Loucy (cell line): ENCODE measurements at regions not wholly inside any gene's neighbourhood (a gene's known extent, or its start where the extent isn't known, plus 50 kb on each side); places are given as distances from the start of the nearest gene placed in this dataset.

Experiments
- H2AFZ ChIP-seq: fragments of 200-600 bp; sonication (generic); 2 replicates; pipeline ENCODE4 v1.6.0; 2016; ENCODE audit warnings: antibody characterized with exemption, mild to moderate bottlenecking, low read length, moderate library complexity
- H3F3A ChIP-seq: fragments of 200-600 bp; 2 replicates; pipeline ENCODE4 v1.6.0; 2016; ENCODE audit warnings: antibody characterized with exemption, low read depth, mild to moderate bottlenecking
- H3K27me3 ChIP-seq: fragments of 200-600 bp; sonication (generic); 2 replicates; pipeline ENCODE4 v1.6.1; 2014; ENCODE audit warnings: low read length, mild to moderate bottlenecking; ENCODE audit not compliant: insufficient read depth, poor library complexity, severe bottlenecking
- H3K36me3 ChIP-seq: fragments of 200-600 bp; sonication (generic); 2 replicates; pipeline ENCODE4 v1.6.1; 2016; ENCODE audit warnings: low read length; ENCODE audit not compliant: insufficient read depth
- H3K4me1 ChIP-seq: fragments of 200-600 bp; sonication (generic); 2 replicates; pipeline ENCODE4 v1.5.1; 2014; ENCODE audit warnings: low read length, mild to moderate bottlenecking; ENCODE audit not compliant: insufficient read depth, poor library complexity, severe bottlenecking
- H3K4me2 ChIP-seq: fragments of 200-600 bp; sonication (generic); 2 replicates; pipeline ENCODE4 v1.6.0; 2014; ENCODE audit warnings: antibody characterized with exemption, low read length, low read depth, mild to moderate bottlenecking; ENCODE audit not compliant: poor library complexity, severe bottlenecking
- H3K4me3 ChIP-seq: fragments of 200-600 bp; sonication (generic); 2 replicates; pipeline ENCODE4 v1.5.1; 2014; ENCODE audit warnings: low read length, mild to moderate bottlenecking, mixed read lengths; ENCODE audit not compliant: poor library complexity, severe bottlenecking
- H3K79me2 ChIP-seq: fragments of 200-600 bp; sonication (generic); 2 replicates; pipeline ENCODE4 v1.6.1; 2014; ENCODE audit warnings: low read length; ENCODE audit not compliant: insufficient read depth
- H3K9ac ChIP-seq: fragments of 200-600 bp; sonication (generic); 2 replicates; pipeline ENCODE4 v1.6.0; 2014; ENCODE audit warnings: mild to moderate bottlenecking, low read depth, low read length, moderate library complexity; ENCODE audit not compliant: poor library complexity, severe bottlenecking
- H3K9me2 ChIP-seq: fragments of 200-600 bp; sonication (generic); replicated peaks from 2 replicates; pipeline ENCODE4 v1.6.1; 2016; ENCODE audit warnings: low read depth, low read length, mixed read lengths
- H3K9me3 ChIP-seq: fragments of 200-600 bp; sonication (generic); 2 replicates; pipeline ENCODE4 v1.6.1; 2014; ENCODE audit warnings: mild to moderate bottlenecking, antibody characterized with exemption, low read length, low read depth; ENCODE audit not compliant: insufficient read depth
- H4K20me1 ChIP-seq: fragments of 200-600 bp; sonication (generic); 2 replicates; pipeline ENCODE4 v1.6.0; 2014; ENCODE audit warnings: antibody characterized with exemption, low read length, mild to moderate bottlenecking; ENCODE audit not compliant: insufficient read depth, poor library complexity, severe bottlenecking
- EZH2phosphoT487 ChIP-seq: fragments of 200-600 bp; IDR thresholded peaks from 2 replicates; pipeline ENCODE4 v1.6.1; 2018; ENCODE audit warnings: antibody characterized with exemption, mild to moderate bottlenecking, moderate library complexity, borderline replicate concordance
- TF ChIP-seq, protein P1 (sequence below): fragments of 200-600 bp; sonication (generic); conservative IDR thresholded peaks from 2 replicates; pipeline ENCODE4 v1.5.1; 2014; ENCODE audit warnings: mild to moderate bottlenecking, antibody characterized with exemption, low read length

DNA sequence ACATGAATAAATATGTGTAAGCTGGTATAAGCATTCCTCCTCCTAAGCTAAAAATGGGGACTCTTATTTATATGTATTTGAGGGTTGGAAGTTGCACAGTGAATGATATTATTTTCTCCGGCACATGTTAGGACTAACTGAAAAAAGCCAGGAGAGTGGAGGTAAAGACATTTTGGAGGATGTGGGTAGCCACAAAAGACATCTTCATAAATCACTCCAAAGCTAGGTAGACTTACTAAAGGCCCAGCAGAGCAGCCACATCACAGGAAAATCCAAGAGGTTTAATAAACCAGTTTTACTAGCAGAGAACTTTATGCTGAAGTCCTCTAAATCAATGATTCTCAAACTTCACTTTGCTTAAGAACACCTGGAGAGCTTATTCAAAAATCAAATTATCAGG is 424.7 kb downstream of the KCTD12 start:
- Histone ChIP-seq H4K20me1 (no peaks in the 10 kb centered on the region), H3F3A (no peaks in the 10 kb centered on the region), H3K4me1 (peaks cover 40% of the 10 kb centered on the region), H3K9ac (no peak overlapping the region), H3K9me2 (no peaks in the 10 kb centered on the region), H3K27me3 (no peaks in the 10 kb centered on the region), H3K9me3 (no peaks in the 10 kb centered on the region), H3K4me2 (peak overlapping the region; percentile 37), H3K79me2 (no peaks in the 10 kb centered on the region), H3K36me3 (no peaks in the 10 kb centered on the region), H3K4me3 (no peak overlapping the region), H2AFZ (0 out of 2 replicates have a peak overlapping the region, but pooled peaks have one; percentile 40)
- TF ChIP-seq, protein P1, sequence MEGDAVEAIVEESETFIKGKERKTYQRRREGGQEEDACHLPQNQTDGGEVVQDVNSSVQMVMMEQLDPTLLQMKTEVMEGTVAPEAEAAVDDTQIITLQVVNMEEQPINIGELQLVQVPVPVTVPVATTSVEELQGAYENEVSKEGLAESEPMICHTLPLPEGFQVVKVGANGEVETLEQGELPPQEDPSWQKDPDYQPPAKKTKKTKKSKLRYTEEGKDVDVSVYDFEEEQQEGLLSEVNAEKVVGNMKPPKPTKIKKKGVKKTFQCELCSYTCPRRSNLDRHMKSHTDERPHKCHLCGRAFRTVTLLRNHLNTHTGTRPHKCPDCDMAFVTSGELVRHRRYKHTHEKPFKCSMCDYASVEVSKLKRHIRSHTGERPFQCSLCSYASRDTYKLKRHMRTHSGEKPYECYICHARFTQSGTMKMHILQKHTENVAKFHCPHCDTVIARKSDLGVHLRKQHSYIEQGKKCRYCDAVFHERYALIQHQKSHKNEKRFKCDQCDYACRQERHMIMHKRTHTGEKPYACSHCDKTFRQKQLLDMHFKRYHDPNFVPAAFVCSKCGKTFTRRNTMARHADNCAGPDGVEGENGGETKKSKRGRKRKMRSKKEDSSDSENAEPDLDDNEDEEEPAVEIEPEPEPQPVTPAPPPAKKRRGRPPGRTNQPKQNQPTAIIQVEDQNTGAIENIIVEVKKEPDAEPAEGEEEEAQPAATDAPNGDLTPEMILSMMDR, result no peak
- TF ChIP-seq EZH2phosphoT487, result no peak

DNA sequence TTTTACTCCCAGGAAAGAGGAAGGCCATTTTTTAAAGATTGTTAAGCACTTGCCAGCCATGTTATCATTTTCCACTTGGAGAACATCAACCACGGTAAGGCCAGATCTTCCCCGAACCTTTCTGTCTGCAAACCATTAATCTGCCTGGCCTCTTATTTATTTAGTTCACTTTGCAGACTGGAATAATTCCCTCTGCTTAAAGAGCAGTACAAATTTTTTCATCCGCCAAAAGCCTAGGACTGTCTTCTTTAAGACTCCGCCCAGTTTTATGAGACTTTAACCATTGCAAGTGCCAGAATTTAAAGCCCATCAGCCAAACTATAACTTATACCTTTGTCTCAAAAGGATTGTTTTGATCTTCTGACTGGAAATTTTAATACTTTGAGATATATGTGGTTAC is 426.3 kb downstream of the KCTD12 start:
- H3K79me2 ChIP-seq, result no peaks in the 10 kb centered on the region
- H3K9ac ChIP-seq, result no peak overlapping the region
- H3K9me3 ChIP-seq, result no peaks in the 10 kb centered on the region
- H2AFZ ChIP-seq, result no peak overlapping the region
- H3K4me2 ChIP-seq, result no peak overlapping the region
- no peaks in the 10 kb centered on the region for H3K36me3 ChIP-seq
- H3K9me2 ChIP-seq, result no peaks in the 10 kb centered on the region
- no peaks in the 10 kb centered on the region for H4K20me1 ChIP-seq
- no peaks in the 10 kb centered on the region for H3K27me3 ChIP-seq
- no peaks in the 10 kb centered on the region for H3F3A ChIP-seq
- peaks cover 43% of the 10 kb centered on the region for H3K4me1 ChIP-seq
- no peak for TF ChIP-seq EZH2phosphoT487
- TF ChIP-seq, protein P1, result no peak
- no peak overlapping the region for H3K4me3 ChIP-seq

DNA sequence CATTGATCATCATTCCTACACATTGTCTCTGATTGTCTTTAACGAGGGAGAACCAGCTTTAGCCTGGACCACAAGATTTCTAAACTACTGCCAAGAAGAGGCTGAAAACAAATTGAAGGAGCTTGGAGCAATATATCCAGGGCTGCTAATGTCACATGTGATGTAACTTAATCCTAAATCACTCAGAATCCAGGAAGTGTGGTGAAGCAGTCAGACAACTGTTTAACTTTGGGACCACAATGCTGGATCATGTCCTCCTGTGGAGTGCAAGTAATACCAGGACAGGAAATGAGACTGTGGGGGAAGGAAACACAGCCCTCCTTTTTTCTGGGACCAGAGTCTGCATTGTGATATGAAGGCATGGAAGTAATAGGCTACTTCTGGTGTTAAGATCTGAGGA is 430.2 kb downstream of the KCTD12 start:
- Histone ChIP-seq H2AFZ (peak overlapping the region; percentile 87), H3K36me3 (no peaks in the 10 kb centered on the region), H3K9ac (peak overlapping the region; percentile 0), H4K20me1 (no peaks in the 10 kb centered on the region), H3K9me3 (peaks cover 20% of the 10 kb centered on the region), H3K27me3 (no peaks in the 10 kb centered on the region), H3F3A (no peaks in the 10 kb centered on the region), H3K9me2 (no peaks in the 10 kb centered on the region), H3K4me2 (peak overlapping the region; percentile 9), H3K4me1 (peaks cover 27% of the 10 kb centered on the region), H3K4me3 (no peak overlapping the region), H3K79me2 (no peaks in the 10 kb centered on the region)
- no peak for TF ChIP-seq EZH2phosphoT487
- TF ChIP-seq, protein P1, result no peak
